Testis (tissue), 2 donors: ENCODE measurements at regions not wholly inside any gene's neighbourhood (a gene's known extent, or its start where the extent isn't known, plus 50 kb on each side); places are given as distances from the start of the nearest gene placed in this dataset.

Source experiments
- POLR2A ChIP-seq: fragments of 450-650 bp; IDR thresholded peaks from one replicate; pipeline ENCODE4 v1.6.1; 2017; ENCODE audit warnings: antibody characterized with exemption, mild to moderate bottlenecking, moderate library complexity
- TF ChIP-seq, protein P1 (sequence below), 3 experiments: fragments of 450-650 bp in 2 of 3; fragments of 200-600 bp in 1 of 3; sonication (generic) in 1 of 3; IDR thresholded peaks; one replicate each; pipeline ENCODE4 v1.5.1; 2016 to 2019; ENCODE audit warnings: antibody characterized with exemption in 3 of 3, mild to moderate bottlenecking in 2 of 3, moderate library complexity in 1 of 3

DNA sequence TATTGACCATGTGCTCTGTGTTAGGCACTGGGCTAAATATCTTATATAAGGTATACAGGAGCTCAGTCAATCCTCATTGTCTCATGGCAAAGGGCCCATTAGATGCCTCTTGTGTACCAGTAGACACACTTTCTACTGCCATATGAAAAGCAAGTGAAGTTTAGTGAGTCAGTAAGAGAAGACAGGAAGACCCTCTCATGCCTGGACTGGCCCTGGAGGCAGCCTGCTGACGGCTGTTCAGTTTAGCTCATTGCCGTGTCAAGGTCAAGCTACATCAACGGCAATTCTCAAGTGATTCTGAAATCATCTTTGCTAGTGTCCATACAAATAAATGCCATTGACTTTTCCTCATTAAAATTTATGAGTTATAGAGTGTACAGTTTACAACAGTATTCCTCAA lies 237.9 kb downstream of the IRX1 start:
- TF ChIP-seq, protein P1, sequence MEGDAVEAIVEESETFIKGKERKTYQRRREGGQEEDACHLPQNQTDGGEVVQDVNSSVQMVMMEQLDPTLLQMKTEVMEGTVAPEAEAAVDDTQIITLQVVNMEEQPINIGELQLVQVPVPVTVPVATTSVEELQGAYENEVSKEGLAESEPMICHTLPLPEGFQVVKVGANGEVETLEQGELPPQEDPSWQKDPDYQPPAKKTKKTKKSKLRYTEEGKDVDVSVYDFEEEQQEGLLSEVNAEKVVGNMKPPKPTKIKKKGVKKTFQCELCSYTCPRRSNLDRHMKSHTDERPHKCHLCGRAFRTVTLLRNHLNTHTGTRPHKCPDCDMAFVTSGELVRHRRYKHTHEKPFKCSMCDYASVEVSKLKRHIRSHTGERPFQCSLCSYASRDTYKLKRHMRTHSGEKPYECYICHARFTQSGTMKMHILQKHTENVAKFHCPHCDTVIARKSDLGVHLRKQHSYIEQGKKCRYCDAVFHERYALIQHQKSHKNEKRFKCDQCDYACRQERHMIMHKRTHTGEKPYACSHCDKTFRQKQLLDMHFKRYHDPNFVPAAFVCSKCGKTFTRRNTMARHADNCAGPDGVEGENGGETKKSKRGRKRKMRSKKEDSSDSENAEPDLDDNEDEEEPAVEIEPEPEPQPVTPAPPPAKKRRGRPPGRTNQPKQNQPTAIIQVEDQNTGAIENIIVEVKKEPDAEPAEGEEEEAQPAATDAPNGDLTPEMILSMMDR (IDR thresholded peaks at IDR 0.05): no peak
- TF ChIP-seq POLR2A: no peak
